Fibroblast of skin of right quadriceps (primary cell): ENCODE measurements at regions not wholly inside any gene's neighbourhood (a gene's known extent, or its start where the extent isn't known, plus 50 kb on each side); places are given as distances from the start of the nearest gene placed in this dataset.

Experiments
- DNase-seq: peaks from one replicate; pipeline ENCODE4 v3.0.0-alpha.2; 2013

DNA sequence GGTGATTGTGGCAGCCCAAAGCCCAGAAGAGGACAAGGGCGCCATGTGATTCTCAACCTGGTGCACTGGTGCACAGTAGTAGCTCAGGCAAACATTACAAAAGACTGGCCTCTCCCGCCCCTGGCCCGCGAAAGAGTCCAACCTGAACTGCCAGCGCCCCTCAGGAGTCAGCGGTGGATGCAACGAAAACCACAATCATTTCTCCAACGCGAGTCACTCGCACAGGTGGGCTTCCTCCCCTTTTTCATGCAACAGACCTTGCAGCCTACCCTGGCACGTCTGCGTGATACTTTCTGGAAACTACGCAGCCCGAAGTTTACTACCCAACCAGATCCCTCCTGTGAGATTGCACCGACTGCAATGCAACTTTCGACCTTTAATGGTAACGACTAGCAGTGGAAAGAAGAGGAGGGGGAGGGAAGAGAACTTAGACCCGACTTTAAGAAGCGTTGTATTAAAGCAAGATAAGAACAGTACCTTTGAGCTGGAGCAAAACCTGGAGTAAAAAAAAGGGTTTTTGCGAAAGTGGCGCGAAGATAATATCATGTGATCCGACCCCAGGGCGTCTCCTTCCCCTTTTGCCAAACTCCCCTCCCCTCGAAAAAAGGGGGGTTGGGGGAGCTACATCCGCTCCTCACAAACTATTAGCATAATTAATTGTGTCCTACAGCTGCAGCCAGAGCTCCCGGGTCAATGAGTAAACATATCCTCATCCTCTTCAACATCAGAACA lies 63.3 kb upstream of the CCDC160 start:
- DNase-seq, result no peak

DNA sequence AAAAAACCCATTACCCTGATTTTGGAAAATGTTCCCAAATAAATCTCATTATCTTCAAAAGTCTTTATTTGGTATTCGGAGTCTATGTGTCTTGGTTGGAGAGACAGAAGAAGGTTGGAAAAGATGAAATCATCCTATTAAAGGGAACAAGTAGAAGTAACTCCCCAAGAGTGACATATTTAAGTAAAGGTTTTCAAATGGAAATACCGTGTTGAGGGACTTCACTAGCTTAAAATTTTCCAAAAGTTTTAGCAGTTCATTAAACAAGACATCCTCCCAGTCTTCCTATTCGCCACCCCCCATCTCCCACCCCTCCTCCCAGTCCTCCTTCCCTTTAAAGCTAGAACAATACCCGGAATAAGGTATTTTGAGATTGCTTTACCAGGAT lies 62.7 kb upstream of the CCDC160 start:
- DNase-seq, result no peak

DNA sequence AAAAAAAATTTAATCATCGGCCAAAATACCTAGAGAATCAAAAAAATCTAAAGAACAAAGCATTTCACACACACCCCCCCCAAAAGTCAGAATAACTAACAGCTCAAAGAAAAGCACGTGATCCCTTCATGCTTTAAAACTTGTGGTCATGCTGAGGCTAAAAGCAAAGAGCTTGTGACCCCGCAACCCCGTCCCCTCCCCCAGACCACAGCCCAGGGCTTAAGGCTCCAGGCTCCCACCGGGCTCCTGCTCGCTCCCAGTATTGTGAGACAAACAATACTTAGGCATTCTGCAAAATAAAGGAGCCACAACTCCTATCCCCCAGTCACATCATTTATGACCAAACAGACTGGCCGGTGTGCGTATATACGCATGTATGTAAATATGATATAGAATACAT lies 62.1 kb upstream of the CCDC160 start:
- DNase-seq, result no peak

DNA sequence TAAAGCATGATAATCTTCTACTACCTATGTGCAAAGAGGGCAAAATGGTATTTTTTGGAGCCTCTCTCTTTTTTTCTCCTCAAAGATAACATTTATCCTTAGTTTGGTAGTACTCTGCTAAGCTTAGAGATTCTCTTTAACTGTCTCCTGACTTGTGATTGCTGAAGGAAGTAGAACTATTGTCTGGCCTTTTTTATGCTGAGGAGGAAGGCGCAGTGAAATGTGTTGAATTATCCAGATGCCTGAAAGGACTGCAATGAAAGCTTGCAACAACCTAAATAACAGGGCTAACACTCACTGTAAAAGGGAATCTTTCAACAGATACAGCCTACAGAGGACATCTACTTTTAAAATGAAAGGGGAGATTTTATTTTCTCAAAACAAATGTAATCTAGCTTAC lies 59.5 kb upstream of the CCDC160 start:
- no peak for DNase-seq

- DNase-seq, result no peak
Measured at GRCh38 chrX:134180601-134181274, 56.2 kb upstream of the CCDC160 start.

DNA sequence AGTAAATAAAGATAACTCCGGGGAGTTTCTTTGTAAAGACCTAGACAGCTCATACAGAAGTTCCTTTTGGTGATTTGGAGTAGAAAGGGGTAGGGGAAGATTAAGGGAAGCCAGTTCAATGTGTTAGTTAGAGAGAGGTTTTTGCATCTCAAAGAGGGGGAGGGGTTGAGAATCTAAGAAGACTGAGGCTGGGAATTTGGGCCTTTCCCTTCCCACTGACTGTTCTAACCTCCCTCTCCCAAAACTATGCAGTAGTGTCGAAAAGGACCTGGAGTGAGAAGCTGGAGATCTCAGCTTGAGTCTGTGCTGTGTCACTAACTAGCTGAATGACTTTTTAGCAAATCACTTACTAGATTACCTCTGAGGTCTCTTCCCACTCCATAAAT lies 55.7 kb upstream of the CCDC160 start:
- no peak for DNase-seq

DNA sequence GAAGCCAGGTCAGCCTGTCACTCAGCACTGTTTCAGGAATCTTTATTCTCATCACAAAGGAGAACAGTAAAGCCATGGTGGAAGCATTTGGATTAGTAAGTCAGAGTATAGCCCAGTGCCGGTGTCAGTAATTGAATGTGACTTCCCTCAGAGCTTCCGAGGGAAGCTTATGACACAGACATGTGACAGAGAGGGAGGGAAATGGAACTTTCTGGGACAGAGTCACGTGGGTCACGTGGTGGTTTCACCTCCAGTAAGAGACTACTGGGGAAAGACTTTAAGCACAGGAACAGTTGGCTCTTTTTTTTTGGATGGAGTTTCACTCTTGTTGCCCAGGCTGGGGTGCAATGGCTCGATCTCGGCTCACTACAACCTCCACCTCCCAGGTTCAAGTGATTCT lies 53.3 kb upstream of the CCDC160 start:
- no peak for DNase-seq

DNA sequence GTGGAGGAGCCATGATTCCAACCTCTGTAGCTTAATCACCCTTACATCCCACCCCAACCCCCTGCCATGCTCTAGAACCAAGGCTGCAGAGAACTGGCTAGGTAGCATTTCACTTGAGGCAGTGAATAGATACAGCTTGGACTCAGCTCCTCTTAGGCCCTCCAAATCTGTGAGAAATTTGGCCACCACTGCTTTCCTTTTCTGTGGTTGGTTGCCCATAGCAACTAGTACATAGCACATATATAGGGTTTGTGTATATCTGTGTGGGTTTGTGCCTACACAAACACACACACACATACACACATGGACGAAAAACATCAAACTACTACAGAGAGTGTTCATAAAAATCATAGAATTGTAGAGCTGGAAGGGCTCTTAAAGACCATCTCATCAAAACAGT lies 52.0 kb upstream of the CCDC160 start:
- DNase-seq, result no peak

DNA sequence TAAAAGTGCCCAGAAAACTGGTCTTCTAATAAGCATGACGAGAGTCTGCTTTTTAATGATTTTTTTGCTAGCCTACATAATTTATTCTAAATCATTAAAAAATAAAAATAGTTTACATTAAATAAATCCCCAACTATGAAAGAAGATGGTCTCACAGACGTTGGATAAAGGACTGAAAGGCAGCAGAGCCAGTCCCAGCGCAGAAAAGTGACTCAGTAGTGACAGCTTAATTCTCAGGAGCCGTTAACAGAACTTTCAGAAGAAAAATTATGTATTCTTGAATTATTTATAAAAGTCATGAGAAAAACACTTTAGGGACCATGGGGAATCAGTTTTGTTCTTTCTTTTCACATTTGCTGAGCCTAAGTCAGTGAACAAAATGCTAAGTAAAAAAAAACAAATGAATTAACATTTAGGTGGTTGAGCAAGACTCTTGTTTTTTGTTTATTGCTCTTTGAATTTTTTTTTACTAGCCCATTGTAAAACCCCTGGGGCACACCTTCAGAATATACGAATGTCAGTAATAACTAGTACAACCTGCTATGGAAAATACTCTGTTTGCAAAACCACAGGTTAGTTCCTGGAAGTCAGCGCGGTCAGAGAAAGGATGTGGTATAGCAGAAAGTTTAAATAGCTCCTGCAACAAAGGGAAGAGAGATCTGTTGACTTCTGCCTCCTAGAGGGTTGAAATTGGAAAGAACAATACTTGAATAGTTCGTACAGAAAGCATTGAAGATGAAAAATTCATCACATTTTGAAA lies 50.4 kb upstream of the CCDC160 start:
- no peak for DNase-seq
